SK-N-SH (cell line): ENCODE measurements at regions not wholly inside any gene's neighbourhood (a gene's known extent, or its start where the extent isn't known, plus 50 kb on each side); places are given as distances from the start of the nearest gene placed in this dataset.

ENCODE experiments used
- CTCF ChIA-PET: fragments of 300-600, 350-600 bp; formaldehyde crosslinking; extraction: SDS; loops from one replicate; lab custom pipeline; 2021; lab: Yijun Ruan, JAX
- POLR2A ChIA-PET: fragments of 350-600 bp; sonication (Branson Sonifier 250); formaldehyde crosslinking; extraction: SDS; loops from one replicate; lab custom pipeline; 2020; ENCODE audit warnings: antibody characterized with exemption, inconsistent platforms; lab: Yijun Ruan, JAX
- DNase-seq: peaks from one replicate; pipeline ENCODE4 v3.0.0; 2012
- H2AFZ ChIP-seq: fragments of 200-600 bp; sonication (generic); 2 replicates; pipeline ENCODE4 v1.8.1; 2016; ENCODE audit warnings: antibody characterized with exemption, mild to moderate bottlenecking, low read depth
- H3F3A ChIP-seq: fragments of 200-600 bp; sonication (generic); replicated peaks from 2 replicates; pipeline ENCODE3; 2016; ENCODE audit warnings: antibody characterized with exemption, mild to moderate bottlenecking; ENCODE audit not compliant: insufficient read depth
- H3K27ac ChIP-seq, 2 experiments: fragments of 200-500 bp in 1 of 2; fragments of 200-600 bp in 1 of 2; sonication (Bioruptor generic) in 1 of 2; sonication (generic), shearing (Covaris generic) in 1 of 2; 2 replicates each; pipeline versions ENCODE4 v1.5.1 to v1.6.1; 2014 to 2016; ENCODE audit warnings: low read depth in 2 of 2, inconsistent platforms in 1 of 2, low read length in 1 of 2, mild to moderate bottlenecking in 1 of 2, mixed read lengths in 1 of 2
- H3K27me3 ChIP-seq: fragments of 200-600 bp; sonication (generic), shearing (Covaris generic); 2 replicates; pipeline ENCODE4 v1.6.1; 2016; ENCODE audit warnings: mixed run types; ENCODE audit not compliant: insufficient read depth
- H3K36me3 ChIP-seq, 2 experiments: fragments of 200-500 bp in 1 of 2; fragments of 200-600 bp in 1 of 2; sonication (Bioruptor generic) in 1 of 2; sonication (generic) in 1 of 2; replicated peaks in 1 of 2; 2 replicates each; pipeline versions ENCODE3 to v1.5.1; 2014 to 2016; ENCODE audit warnings: low read length in 1 of 2, mild to moderate bottlenecking in 1 of 2; ENCODE audit not compliant: insufficient read depth in 2 of 2, control insufficient read depth in 1 of 2
- H3K4me1 ChIP-seq, 2 experiments: fragments of 200-500 bp in 1 of 2; fragments of 200-600 bp in 1 of 2; sonication (Bioruptor generic) in 1 of 2; sonication (generic), shearing (Covaris generic) in 1 of 2; 2 replicates each; pipeline versions ENCODE4 v1.5.1 to v1.6.1; 2014 to 2016; ENCODE audit warnings: low read depth in 1 of 2, low read length in 1 of 2, mixed run types in 1 of 2; ENCODE audit not compliant: insufficient read depth in 2 of 2, control insufficient read depth in 1 of 2
- H3K4me2 ChIP-seq: fragments of 200-600 bp; sonication (generic), shearing (Covaris generic); 2 replicates; pipeline ENCODE4 v1.6.1; 2017; ENCODE audit warnings: mixed run types
- H3K4me3 ChIP-seq, 2 experiments: fragments of 200-500 bp in 1 of 2; fragments of 200-600 bp in 1 of 2; sonication (Bioruptor generic) in 1 of 2; sonication (generic), shearing (Covaris generic) in 1 of 2; 2 replicates each; pipeline versions ENCODE4 v1.5.1 to v1.8.1; 2014 to 2016; ENCODE audit warnings: low read depth in 2 of 2, inconsistent platforms in 1 of 2, low read length in 1 of 2, mild to moderate bottlenecking in 1 of 2, mixed read lengths in 1 of 2, moderate library complexity in 1 of 2
- H3K79me2 ChIP-seq: fragments of 200-600 bp; sonication (generic); 2 replicates; pipeline ENCODE4 v1.8.1; 2017; ENCODE audit warnings: mild to moderate bottlenecking; ENCODE audit not compliant: insufficient read depth
- H3K9ac ChIP-seq: fragments of 200-600 bp; sonication (generic); 2 replicates; pipeline ENCODE4 v1.6.1; 2017; ENCODE audit warnings: mixed run types
- H3K9me2 ChIP-seq: fragments of 200-600 bp; sonication (generic); 2 replicates; pipeline ENCODE4 v1.6.1; 2017; ENCODE audit warnings: mixed run types
- H3K9me3 ChIP-seq: fragments of 200-600 bp; sonication (generic); 2 replicates; pipeline ENCODE4 v1.6.1; 2017; ENCODE audit warnings: mixed run types, mild to moderate bottlenecking, moderate library complexity
- H4K20me1 ChIP-seq: fragments of 200-600 bp; sonication (generic); 2 replicates; pipeline ENCODE4 v1.6.1; 2017; ENCODE audit warnings: mild to moderate bottlenecking, mixed run types; ENCODE audit not compliant: insufficient read depth
- CTCF ChIP-seq: fragments of 200-600 bp; sonication (generic); IDR thresholded peaks from 2 replicates; pipeline ENCODE4 v1.6.1; 2017; ENCODE audit warnings: antibody characterized with exemption, mild to moderate bottlenecking, moderate library complexity
- FOXJ3 ChIP-seq: sonication (generic); formaldehyde crosslinking; IDR thresholded peaks from 2 replicates; pipeline ENCODE4 v1.5.1; 2020; ENCODE audit warnings: mild to moderate bottlenecking, missing genetic modification reagents
- FOXM1 ChIP-seq: IDR thresholded peaks from 2 replicates; pipeline ENCODE4 v1.4.0; 2012; ENCODE audit warnings: low read depth, mild to moderate bottlenecking
- IRF3 ChIP-seq: fragments of 150-350 bp; IDR thresholded peaks from 2 replicates; pipeline ENCODE4 v1.6.1; 2016; ENCODE audit warnings: mild to moderate bottlenecking, low read depth, low read length
- MXI1 ChIP-seq: IDR thresholded peaks from 2 replicates; pipeline ENCODE4 v1.6.1; 2012; ENCODE audit warnings: mild to moderate bottlenecking, low read depth, low read length, improper control_type of control experiment
- NFIC ChIP-seq: IDR thresholded peaks from 2 replicates; pipeline ENCODE4 v1.4.0; 2012; ENCODE audit warnings: borderline replicate concordance
- RCOR1 ChIP-seq: fragments of 150-350 bp; IDR thresholded peaks from 2 replicates; pipeline ENCODE4 v1.6.1; 2017; ENCODE audit warnings: antibody characterized with exemption, low read length
- RFX5 ChIP-seq: IDR thresholded peaks from 2 replicates; pipeline ENCODE4 v1.6.1; 2012; ENCODE audit warnings: mild to moderate bottlenecking, improper control_type of control experiment, low read length
- SMC3 ChIP-seq: IDR thresholded peaks from 2 replicates; pipeline ENCODE4 v1.6.1; 2012; ENCODE audit warnings: low read depth, low read length, improper control_type of control experiment
- TAF1 ChIP-seq: IDR thresholded peaks from 2 replicates; pipeline ENCODE4 v1.6.1; 2012; ENCODE audit warnings: low read depth, mild to moderate bottlenecking, low read length, moderate library complexity, borderline replicate concordance
- WGBS: methylation state at CpG from one replicate; pipeline ENCODE4 v1.1.6; 2017; ENCODE audit warnings: low lambda C conversion rate; 5-methylcytosine and 5-hydroxymethylcytosine counted together

DNA sequence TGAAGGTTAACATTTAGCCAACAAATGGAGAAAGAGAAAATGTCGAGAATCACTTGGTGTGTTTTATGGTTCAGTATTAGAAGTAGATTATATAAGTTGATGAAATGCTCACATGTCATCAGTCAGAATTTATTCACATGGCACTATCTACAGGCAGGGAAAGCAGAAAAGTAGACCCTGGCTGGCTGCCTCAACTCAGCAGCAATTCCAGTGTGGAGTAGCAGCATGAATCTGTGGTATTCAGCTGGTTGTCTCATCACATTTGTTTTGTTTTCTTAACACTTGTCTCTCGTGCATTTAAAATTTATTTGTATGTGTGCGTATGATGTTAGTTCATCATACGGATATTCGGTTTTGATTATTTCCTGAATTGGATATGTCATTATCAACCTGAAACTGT is 153.5 kb upstream of the OR13F1 start:
- WGBS = 42% methylated on average over 5 of the region's 5 CpGs
- peaks cover 3% of the 10 kb centered on the region for H3F3A ChIP-seq
- CTCF ChIA-PET = no interaction called here
- DNase-seq = no peak
- H3K79me2 ChIP-seq = no peaks in the 10 kb centered on the region
- no peaks in the 10 kb centered on the region for H3K36me3 ChIP-seq
- H3K9me2 ChIP-seq = no peaks in the 10 kb centered on the region
- H3K27me3 ChIP-seq = no peaks in the 10 kb centered on the region
- no peaks in the 10 kb centered on the region for H3K4me1 ChIP-seq
- H3K9me3 ChIP-seq = no peaks in the 10 kb centered on the region
- POLR2A ChIA-PET = no interaction called here
- no peak overlapping the region for H3K9ac ChIP-seq
- no peak overlapping the region for H3K4me2 ChIP-seq
- no peak overlapping the region for H3K27ac ChIP-seq
- H3K4me3 ChIP-seq = no peak overlapping the region
- no peak for TF ChIP-seq RFX5
- TF ChIP-seq NFIC = no peak
- no peak for TF ChIP-seq TAF1
- TF ChIP-seq CTCF = no peak
- H2AFZ ChIP-seq = no peak overlapping the region
- H4K20me1 ChIP-seq = no peaks in the 10 kb centered on the region

GRCh38 chr9:104351726-104352125 is 152.3 kb upstream of the OR13F1 start:
- Histone ChIP-seq H3F3A (peaks cover 3% of the 10 kb centered on the region), H3K4me1 (no peaks in the 10 kb centered on the region), H2AFZ (no peak overlapping the region), H3K27me3 (no peaks in the 10 kb centered on the region), H3K9ac (no peak overlapping the region), H3K79me2 (no peaks in the 10 kb centered on the region), H3K4me3 (no peak overlapping the region), H3K9me2 (no peaks in the 10 kb centered on the region), H3K27ac (no peak overlapping the region), H3K9me3 (no peaks in the 10 kb centered on the region), H3K36me3 (no peaks in the 10 kb centered on the region), H3K4me2 (no peak overlapping the region), H4K20me1 (no peaks in the 10 kb centered on the region)
- CTCF ChIA-PET = no interaction called here
- no peak for DNase-seq
- POLR2A ChIA-PET = no interaction called here
- 8% methylated on average over 3 of the region's 3 CpGs for WGBS
- TF ChIP-seq SMC3 (no peak), MXI1 (no peak), RCOR1 (no peak), FOXJ3 (CRISPR knock-in tag) (no peak)

- Histone ChIP-seq H3K4me2 (no peak overlapping the region), H3K9me3 (no peaks in the 10 kb centered on the region), H3K9ac (no peak overlapping the region), H2AFZ (no peak overlapping the region; the same call in 1 of the 2 replicates), H3K4me3 (no peak overlapping the region), H3K27me3 (no peaks in the 10 kb centered on the region; the same call in 1 of the 2 replicates), H3F3A (no peaks in the 10 kb centered on the region), H3K79me2 (no peaks in the 10 kb centered on the region), H3K4me1 (no peaks in the 10 kb centered on the region), H4K20me1 (no peaks in the 10 kb centered on the region), H3K9me2 (no peaks in the 10 kb centered on the region), H3K27ac (no peak overlapping the region), H3K36me3 (no peaks in the 10 kb centered on the region)
- 21% methylated on average over 10 of the region's 11 CpGs for WGBS
- TF ChIP-seq FOXM1 (no peak), IRF3 (no peak)
- DNase-seq = no peak
- ChIA-PET POLR2A (no interaction called here), CTCF (no interaction called here)
These were observed 142.9 kb upstream of the OR13F1 start for GRCh38 chr9:104361207-104361606.
